Upper lobe of left lung (tissue), 6 donors: ENCODE measurements at regions not wholly inside any gene's neighbourhood (a gene's known extent, or its start where the extent isn't known, plus 50 kb on each side); places are given as distances from the start of the nearest gene placed in this dataset.

ENCODE experiments used
- ATAC-seq, 2 donors: fragments of 200-7000 bp; cut with Tn5 transposase; one replicate each; pipeline ENCODE4 v1.9.1; 2022; ENCODE audit warnings: mild to moderate bottlenecking in 2 of 2, moderate library complexity in 2 of 2; ENCODE audit not compliant: low FRiP score in 2 of 2
- DNase-seq, 2 donors: peaks; one replicate each; pipeline ENCODE4 v3.0.0-alpha.2; 2019 to 2020
- H3K27ac ChIP-seq, 4 donors: fragments of 200-600 bp; sonication (generic); one replicate each; pipeline ENCODE4 v1.5.1; 2016 to 2019
- H3K27me3 ChIP-seq, 4 donors: fragments of 200-600 bp; sonication (generic); one replicate each; pipeline ENCODE4 v1.5.1; 2017 to 2019
- H3K36me3 ChIP-seq, 4 donors: fragments of 200-600 bp; sonication (generic); one replicate each; pipeline ENCODE4 v1.5.1; 2016 to 2019
- H3K4me1 ChIP-seq, 4 donors: fragments of 200-600 bp; sonication (generic); one replicate each; pipeline ENCODE4 v1.5.1; 2018 to 2019
- H3K4me3 ChIP-seq, 4 donors: fragments of 200-600 bp; sonication (generic); one replicate each; pipeline ENCODE4 v1.5.1; 2017 to 2019; ENCODE audit warnings: mild to moderate bottlenecking in 2 of 4, moderate library complexity in 1 of 4
- H3K9me3 ChIP-seq, 4 donors: fragments of 200-600 bp; sonication (generic); one replicate each; pipeline ENCODE4 v1.5.1; 2018 to 2019
- CTCF ChIP-seq, 6 experiments: fragments of 450-650 bp in 4 of 6; fragments of 200-600 bp in 2 of 6; sonication (generic) in 2 of 6; IDR thresholded peaks; one replicate each; pipeline ENCODE4 v1.5.1; 2016 to 2019; ENCODE audit warnings: antibody characterized with exemption in 6 of 6
- EP300 ChIP-seq, 4 donors: sonication (generic); formaldehyde crosslinking; IDR thresholded peaks; one replicate each; pipeline ENCODE4 v1.5.1; 2017; ENCODE audit warnings: antibody characterized with exemption in 4 of 4, control low read depth in 2 of 4
- POLR2A ChIP-seq, 4 donors: fragments of 450-650 bp; IDR thresholded peaks; one replicate each; pipeline ENCODE4 v1.5.1; 2016 to 2017; ENCODE audit warnings: antibody characterized with exemption in 4 of 4, mild to moderate bottlenecking in 2 of 4
- POLR2AphosphoS5 ChIP-seq, 2 donors: sonication (generic); formaldehyde crosslinking; IDR thresholded peaks; one replicate each; pipeline ENCODE4 v1.5.1; 2017; ENCODE audit warnings: antibody characterized with exemption in 2 of 2
- WGBS, 2 donors: methylation state at CpG; one replicate each; pipeline ENCODE4 v1.1.5; 2017 to 2018; 5-methylcytosine and 5-hydroxymethylcytosine counted together
- donor health status: DM: no; HTN: no; CAD: no; lungs with moderate emphysema.
- donor health status: DM: no; HTN: yes; CAD: no; lungs with severe emphysema.

DNA sequence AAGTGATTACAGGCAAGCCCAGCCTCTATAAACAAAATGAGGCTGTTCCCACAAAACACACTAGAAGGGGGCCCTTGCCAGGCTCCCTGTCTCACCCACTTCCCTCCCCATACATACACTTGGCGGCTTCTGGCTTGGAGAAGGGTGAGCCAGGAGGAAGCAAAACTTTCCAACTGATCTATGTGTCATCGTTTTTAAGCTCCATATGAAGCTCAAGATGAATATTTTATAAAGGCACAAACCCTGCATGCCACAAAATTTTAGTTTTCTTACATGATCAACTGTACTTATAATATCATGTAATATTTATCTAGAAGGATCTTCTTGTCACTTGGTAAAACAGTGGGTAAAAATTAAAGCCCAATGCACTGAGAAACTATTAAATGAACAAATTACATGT lies 80.8 kb upstream of the TJP1 start:
- no peak for DNase-seq
- TF ChIP-seq POLR2A (IDR thresholded peaks at IDR 0.05) (no peak), POLR2AphosphoS5 (IDR thresholded peaks at IDR 0.05) (no peak), CTCF (IDR thresholded peaks at IDR 0.05) (no peak), EP300 (IDR thresholded peaks at IDR 0.05) (no peak)
- no peaks in the 10 kb centered on the region for H3K36me3 ChIP-seq
- H3K4me1 ChIP-seq: no peaks in the 10 kb centered on the region
- no peak overlapping the region for H3K4me3 ChIP-seq
- 80 to 92% methylated on average over 2 of the region's 2 CpGs for WGBS, 2 donors
- H3K9me3 ChIP-seq: no peaks in the 10 kb centered on the region
- no peak overlapping the region for H3K27ac ChIP-seq
- ATAC-seq: no peak
- H3K27me3 ChIP-seq: no peaks in the 10 kb centered on the region

- DNase-seq (no peak), ATAC-seq (no peak)
- Histone ChIP-seq H3K9me3 (peaks cover 0 to 4% (median 0%) of the 10 kb centered on the region in 4 donors), H3K4me3 (no peak overlapping the region), H3K36me3 (no peaks in the 10 kb centered on the region), H3K27me3 (no peaks in the 10 kb centered on the region), H3K27ac (no peak overlapping the region), H3K4me1 (no peaks in the 10 kb centered on the region)
- WGBS, 2 donors: 88 to 92% methylated on average over 7 of the region's 7 CpGs
- TF ChIP-seq EP300 (IDR thresholded peaks at IDR 0.05) (no peak), POLR2A (IDR thresholded peaks at IDR 0.05) (no peak), CTCF (IDR thresholded peaks at IDR 0.05) (no peak), POLR2AphosphoS5 (IDR thresholded peaks at IDR 0.05) (no peak)
Observed at GRCh38 chr15:29900237-29901189, 78.2 kb upstream of the TJP1 start.

- whole genome bisulfite sequencing, 2 donors: 83 to 86% methylated on average over 2 of the region's 2 CpGs
- DNase-seq (no peak), ATAC-seq (no peak)
- no peak overlapping the region for H3K27ac ChIP-seq
- H3K27me3 ChIP-seq: no peaks in the 10 kb centered on the region
- H3K36me3 ChIP-seq: no peaks in the 10 kb centered on the region
- TF ChIP-seq EP300 (IDR thresholded peaks at IDR 0.05) (no peak), CTCF (IDR thresholded peaks at IDR 0.05) (no peak), POLR2AphosphoS5 (IDR thresholded peaks at IDR 0.05) (no peak), POLR2A (IDR thresholded peaks at IDR 0.05) (no peak)
- peaks cover 0 to 4% (median 0%) of the 10 kb centered on the region in 4 donors for H3K9me3 ChIP-seq
- no peaks in the 10 kb centered on the region for H3K4me1 ChIP-seq
- no peak overlapping the region for H3K4me3 ChIP-seq
Observed at GRCh38 chr15:29896062-29896461, 73.8 kb upstream of the TJP1 start.

DNA sequence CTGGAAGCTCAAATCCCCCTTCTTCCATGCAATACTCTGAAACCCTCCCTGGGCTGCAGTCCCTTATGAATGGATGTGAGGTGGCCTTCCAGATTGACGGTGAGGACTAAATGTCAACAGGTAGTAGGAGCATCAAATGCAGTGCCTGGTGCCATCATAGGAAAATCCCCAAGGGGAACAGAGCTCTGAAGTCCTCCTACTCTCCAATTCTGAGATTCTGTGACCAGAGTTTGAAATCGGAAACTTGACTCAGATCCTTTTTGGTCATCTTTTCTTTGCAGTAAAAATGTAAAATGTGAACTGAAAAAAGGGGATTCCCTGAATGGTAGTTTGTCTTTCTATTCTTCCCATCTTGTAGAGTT lies 68.8 kb upstream of the TJP1 start:
- no peak for TF ChIP-seq CTCF (IDR thresholded peaks at IDR 0.05)
- TF ChIP-seq EP300 (IDR thresholded peaks at IDR 0.05): no peak
- no peak for TF ChIP-seq POLR2A (IDR thresholded peaks at IDR 0.05)
- TF ChIP-seq POLR2AphosphoS5 (IDR thresholded peaks at IDR 0.05): no peak
- ATAC-seq: no peak
- Histone ChIP-seq H3K4me3 (no peak overlapping the region), H3K4me1 (peaks cover 0 to 12% (median 3%) of the 10 kb centered on the region in 4 donors), H3K9me3 (no peaks in the 10 kb centered on the region), H3K36me3 (no peaks in the 10 kb centered on the region), H3K27me3 (no peaks in the 10 kb centered on the region), H3K27ac (no peak overlapping the region)
- DNase-seq: no peak
- 95 to 98% methylated on average over 2 of the region's 2 CpGs for WGBS, 2 donors
